ENCODE measurements at regions not wholly inside any gene's neighbourhood (a gene's known extent, or its start where the extent isn't known, plus 50 kb on each side); places are given as distances from the start of the nearest gene placed in this dataset.

DNA sequence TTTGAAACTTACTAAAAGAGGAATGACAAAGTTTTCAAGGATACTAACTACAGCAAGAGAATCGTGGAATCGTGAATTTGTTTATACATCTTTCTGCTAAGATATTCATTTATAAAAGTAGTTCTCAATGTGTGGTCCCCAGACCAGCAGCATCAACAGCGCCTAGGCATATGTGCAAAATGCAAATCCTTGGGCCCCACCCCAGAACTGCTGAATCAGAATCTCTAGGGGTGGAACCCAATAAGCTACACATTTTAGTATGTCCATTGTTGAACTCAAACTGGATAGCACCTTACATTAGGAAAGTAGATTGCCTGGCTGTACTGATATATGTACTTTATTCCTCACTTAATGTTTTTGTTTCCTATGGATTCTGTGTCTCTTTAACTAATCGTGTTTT is 346.0 kb downstream of the MFSD1 start:
- TF ChIP-seq, protein P1, sequence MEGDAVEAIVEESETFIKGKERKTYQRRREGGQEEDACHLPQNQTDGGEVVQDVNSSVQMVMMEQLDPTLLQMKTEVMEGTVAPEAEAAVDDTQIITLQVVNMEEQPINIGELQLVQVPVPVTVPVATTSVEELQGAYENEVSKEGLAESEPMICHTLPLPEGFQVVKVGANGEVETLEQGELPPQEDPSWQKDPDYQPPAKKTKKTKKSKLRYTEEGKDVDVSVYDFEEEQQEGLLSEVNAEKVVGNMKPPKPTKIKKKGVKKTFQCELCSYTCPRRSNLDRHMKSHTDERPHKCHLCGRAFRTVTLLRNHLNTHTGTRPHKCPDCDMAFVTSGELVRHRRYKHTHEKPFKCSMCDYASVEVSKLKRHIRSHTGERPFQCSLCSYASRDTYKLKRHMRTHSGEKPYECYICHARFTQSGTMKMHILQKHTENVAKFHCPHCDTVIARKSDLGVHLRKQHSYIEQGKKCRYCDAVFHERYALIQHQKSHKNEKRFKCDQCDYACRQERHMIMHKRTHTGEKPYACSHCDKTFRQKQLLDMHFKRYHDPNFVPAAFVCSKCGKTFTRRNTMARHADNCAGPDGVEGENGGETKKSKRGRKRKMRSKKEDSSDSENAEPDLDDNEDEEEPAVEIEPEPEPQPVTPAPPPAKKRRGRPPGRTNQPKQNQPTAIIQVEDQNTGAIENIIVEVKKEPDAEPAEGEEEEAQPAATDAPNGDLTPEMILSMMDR (IDR thresholded peaks at IDR 0.05 in 8 of 11, conservative IDR thresholded peaks at IDR 0.05 in 3 of 11): no peak
- TF ChIP-seq POLR2A (IDR thresholded peaks at IDR 0.05): no peak
- TF ChIP-seq POLR2AphosphoS5 (IDR thresholded peaks at IDR 0.05): no peak

Measured in spleen (tissue), 7 donors.